ENCODE measurements at regions not wholly inside any gene's neighbourhood (a gene's known extent, or its start where the extent isn't known, plus 50 kb on each side); places are given as distances from the start of the nearest gene placed in this dataset.

DNA sequence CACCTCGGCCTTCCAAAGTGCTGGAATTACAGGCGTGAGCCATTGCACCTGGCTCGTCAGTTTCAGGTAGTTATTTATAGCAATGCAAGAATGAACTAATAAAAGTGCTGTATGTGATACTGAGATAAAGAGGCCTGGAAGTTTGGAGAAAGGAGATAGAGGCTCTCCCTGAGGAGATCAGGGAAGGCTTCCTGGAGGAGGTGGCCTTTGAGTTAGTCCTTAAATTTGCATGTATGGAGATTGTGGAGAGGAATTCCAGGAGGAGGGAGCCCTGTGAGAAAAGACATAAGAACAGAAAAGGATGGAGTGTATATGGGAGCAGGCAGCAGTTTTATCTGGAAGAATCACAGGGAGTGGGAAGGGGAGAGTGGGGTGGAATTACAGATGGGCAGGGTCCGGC lies 276.6 kb upstream of the EEF2KMT start:
- no peak for DNase-seq (ENCODE audit: low spot score)
- in situ Hi-C loops (cut with HindIII; ENCODE audit: low sequenced_read_pairs) = no loop called here

DNA sequence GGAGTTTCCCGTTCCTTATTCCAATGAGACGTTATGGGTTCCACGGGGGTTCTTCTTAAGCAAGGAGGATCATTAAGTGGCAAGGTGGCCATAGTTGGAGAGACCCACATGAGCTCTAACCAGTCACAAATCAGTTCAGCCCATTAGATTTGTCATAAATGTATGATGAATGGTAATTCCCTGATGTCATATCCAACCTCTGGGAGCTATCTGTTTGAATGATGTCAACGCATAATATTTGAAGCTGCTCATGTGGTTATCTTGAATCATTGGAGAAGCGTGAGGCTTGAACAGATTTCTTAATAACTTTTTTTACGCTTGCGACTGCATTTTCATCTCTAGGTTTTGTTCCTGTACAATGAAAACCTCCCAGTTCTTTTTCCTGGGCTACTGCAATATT lies 270.4 kb upstream of the EEF2KMT start:
- in situ Hi-C loops (cut with HindIII; ENCODE audit: low sequenced_read_pairs) = no loop called here
- DNase-seq (ENCODE audit: low spot score) = no peak

GRCh38 chr16:5366126-5366525 lies 268.5 kb upstream of the EEF2KMT start:
- DNase-seq (ENCODE audit: low spot score) = no peak
- in situ Hi-C loops (cut with HindIII; ENCODE audit: low sequenced_read_pairs) = no loop called here

GRCh38 chr16:5364186-5364585 lies 266.6 kb upstream of the EEF2KMT start:
- in situ Hi-C loops (cut with HindIII; ENCODE audit: low sequenced_read_pairs) = no loop called here
- DNase-seq (ENCODE audit: low spot score) = no peak

- in situ Hi-C loops (cut with HindIII; ENCODE audit: low sequenced_read_pairs) = no loop called here
- no peak for DNase-seq (ENCODE audit: low spot score)
These were observed 263.7 kb upstream of the EEF2KMT start for GRCh38 chr16:5361322-5361721.

DNA sequence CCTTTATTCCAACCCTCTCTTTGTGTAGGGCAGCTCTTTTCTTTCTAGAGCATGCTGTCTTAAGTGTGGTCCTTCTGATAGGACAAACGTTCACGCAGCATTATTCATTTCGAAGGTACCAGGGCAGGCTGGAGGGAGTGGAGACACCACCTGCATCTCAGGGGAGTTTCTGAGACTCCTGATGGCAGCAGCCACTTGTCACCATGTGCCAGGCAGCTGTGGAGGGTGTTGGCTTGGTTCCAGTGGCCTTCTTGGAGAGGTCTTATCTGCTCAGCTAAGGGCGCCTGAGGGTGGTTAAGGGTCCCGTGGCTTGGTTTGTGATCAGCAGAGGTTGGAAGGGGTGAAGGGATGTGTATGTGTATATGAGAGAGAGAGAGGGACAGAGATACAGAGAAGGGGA lies 257.1 kb upstream of the EEF2KMT start:
- DNase-seq (ENCODE audit: low spot score) = no peak
- in situ Hi-C loops (cut with HindIII; ENCODE audit: low sequenced_read_pairs) = no loop called here

GRCh38 chr16:5349670-5350517 lies 252.3 kb upstream of the EEF2KMT start:
- in situ Hi-C loops (cut with HindIII; ENCODE audit: low sequenced_read_pairs) = no loop called here
- no peak for DNase-seq (ENCODE audit: low spot score)

GRCh38 chr16:5349101-5349500 lies 251.5 kb upstream of the EEF2KMT start:
- DNase-seq (ENCODE audit: low spot score) = no peak
- in situ Hi-C loops (cut with HindIII; ENCODE audit: low sequenced_read_pairs) = no loop called here

DNA sequence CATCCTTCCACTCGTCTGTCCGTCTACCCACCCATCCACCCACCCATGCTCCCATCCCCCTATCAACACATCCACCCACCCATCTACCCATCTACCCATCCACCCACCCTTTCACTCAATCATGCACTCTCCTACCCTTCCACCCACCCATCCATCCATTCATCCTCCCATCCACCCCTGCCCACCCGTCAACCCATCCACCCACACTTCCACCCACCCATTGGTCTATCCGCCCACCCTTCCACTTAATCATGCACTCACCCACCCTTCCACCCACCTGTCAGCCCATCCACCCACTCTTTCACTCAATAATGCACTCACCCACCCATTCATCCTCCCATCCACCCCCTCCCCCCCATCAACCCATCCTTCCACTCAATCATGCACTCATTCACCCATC lies 250.0 kb upstream of the EEF2KMT start:
- no peak for DNase-seq (ENCODE audit: low spot score)
- in situ Hi-C loops (cut with HindIII; ENCODE audit: low sequenced_read_pairs) = no loop called here

DNA sequence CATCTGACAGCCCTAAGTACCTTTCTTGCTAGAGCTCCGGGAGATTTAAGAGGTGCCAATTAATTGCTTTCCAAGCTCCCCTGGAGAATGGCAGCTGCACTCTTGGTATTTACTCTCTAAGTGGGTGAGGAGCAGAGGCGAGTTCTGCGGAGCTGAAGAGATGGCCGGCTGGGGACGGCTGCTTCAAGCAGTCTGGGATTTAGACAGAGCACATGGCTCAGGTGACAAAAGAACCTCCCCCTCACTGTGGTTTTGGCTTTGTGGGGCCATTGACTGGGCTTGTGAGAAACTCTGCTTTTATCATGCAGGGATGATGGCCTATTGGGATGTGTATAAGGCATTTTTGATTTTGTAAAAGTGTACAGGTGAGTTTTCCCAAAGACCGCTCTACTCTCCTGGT lies 239.3 kb upstream of the EEF2KMT start:
- in situ Hi-C loops (cut with HindIII; ENCODE audit: low sequenced_read_pairs) = no loop called here
- DNase-seq (ENCODE audit: low spot score) = no peak

- no peak for DNase-seq (ENCODE audit: low spot score)
- in situ Hi-C loops (cut with HindIII; ENCODE audit: low sequenced_read_pairs) = no loop called here
These were observed 236.4 kb upstream of the EEF2KMT start for GRCh38 chr16:5333991-5334390.

DNA sequence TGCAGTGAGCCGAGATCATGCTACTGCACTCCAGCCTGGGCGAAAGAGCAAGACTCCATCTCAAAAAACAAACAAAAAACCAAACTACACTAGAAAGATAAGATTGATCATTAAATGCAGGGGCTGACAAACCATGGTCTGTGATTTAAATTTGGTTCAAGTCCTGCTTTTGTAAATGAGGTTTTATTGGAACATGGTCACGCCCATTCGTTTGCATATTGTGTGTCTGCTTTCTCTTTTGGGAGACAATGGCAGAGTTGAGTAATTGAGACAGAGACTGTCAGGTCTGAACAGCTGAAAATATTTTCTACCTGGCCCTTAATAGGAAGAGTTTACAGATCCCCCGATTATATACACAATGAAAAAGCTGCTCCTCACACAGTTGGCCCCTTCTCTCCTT lies 235.5 kb upstream of the EEF2KMT start:
- DNase-seq (ENCODE audit: low spot score) = no peak
- in situ Hi-C loops (cut with HindIII; ENCODE audit: low sequenced_read_pairs) = no loop called here

DNA sequence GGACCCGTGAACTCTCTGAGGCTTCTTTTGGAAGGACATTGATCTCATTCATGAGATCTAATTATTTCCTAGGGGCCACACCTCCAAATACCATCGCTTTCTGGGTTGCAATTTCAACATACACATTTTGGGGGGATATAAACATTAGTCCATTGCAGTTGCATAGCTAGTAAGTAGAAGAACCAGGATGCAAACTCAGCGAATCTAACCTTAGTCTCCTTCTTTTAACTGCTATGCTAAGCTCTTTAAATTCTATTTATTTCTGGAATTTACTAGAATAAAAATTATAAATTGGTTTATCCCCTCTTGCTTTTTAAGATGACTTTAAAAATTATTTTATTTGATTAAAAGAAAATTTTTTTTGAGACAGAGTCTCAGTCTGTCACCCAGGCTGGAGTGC lies 232.5 kb upstream of the EEF2KMT start:
- no peak for DNase-seq (ENCODE audit: low spot score)
- in situ Hi-C loops (cut with HindIII; ENCODE audit: low sequenced_read_pairs) = no loop called here

DNA sequence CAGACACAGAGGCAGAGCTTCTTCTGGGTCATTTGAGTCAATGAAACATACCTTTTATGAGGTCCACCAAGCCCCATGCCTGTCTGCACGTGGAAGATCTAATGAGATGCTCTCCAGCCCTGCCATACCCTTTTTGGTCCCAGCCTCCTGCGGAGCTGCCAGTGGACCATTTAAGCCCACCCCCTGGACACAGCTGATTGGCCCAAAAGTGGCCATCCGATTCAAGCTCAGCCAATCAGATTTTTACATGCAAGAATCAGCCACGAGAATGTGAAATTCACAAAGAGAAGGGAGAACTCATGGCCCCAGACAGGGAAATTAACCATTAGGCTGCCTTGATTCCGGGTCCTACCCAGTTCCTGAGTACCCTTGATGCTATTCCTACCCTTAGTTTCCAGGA lies 231.0 kb upstream of the EEF2KMT start:
- DNase-seq (ENCODE audit: low spot score) = no peak
- in situ Hi-C loops (cut with HindIII; ENCODE audit: low sequenced_read_pairs) = no loop called here

DNA sequence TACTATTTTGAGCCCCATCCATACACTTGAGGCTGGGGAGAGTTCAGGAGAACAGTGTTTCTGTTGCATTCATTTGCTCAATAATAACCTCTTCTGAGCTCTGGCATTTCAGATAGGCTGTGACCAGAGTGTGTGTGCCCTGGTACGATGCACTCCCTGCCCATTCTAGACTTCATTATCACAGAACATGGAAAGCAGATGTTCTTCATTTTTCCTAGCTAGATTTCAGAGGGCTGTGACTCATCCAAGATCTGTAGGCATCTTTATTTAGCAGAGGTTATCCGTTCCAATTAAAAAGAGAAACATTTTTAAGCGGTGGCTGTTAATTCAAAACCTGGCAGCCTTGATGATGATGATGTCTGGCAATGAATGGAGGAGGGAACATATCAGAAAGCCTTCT lies 228.8 kb upstream of the EEF2KMT start:
- no peak for DNase-seq (ENCODE audit: low spot score)
- in situ Hi-C loops (cut with HindIII; ENCODE audit: low sequenced_read_pairs) = no loop called here

GRCh38 chr16:5325932-5326331 lies 228.3 kb upstream of the EEF2KMT start:
- in situ Hi-C loops (cut with HindIII; ENCODE audit: low sequenced_read_pairs) = no loop called here
- no peak for DNase-seq (ENCODE audit: low spot score)

- in situ Hi-C loops (cut with HindIII; ENCODE audit: low sequenced_read_pairs) = no loop called here
- DNase-seq (ENCODE audit: low spot score) = no peak
These were observed 225.9 kb upstream of the EEF2KMT start for GRCh38 chr16:5323284-5324141.

GRCh38 chr16:5321930-5322329 lies 224.3 kb upstream of the EEF2KMT start:
- in situ Hi-C loops (cut with HindIII; ENCODE audit: low sequenced_read_pairs) = no loop called here
- DNase-seq (ENCODE audit: low spot score) = no peak

- no peak for DNase-seq (ENCODE audit: low spot score)
- in situ Hi-C loops (cut with HindIII; ENCODE audit: low sequenced_read_pairs) = no loop called here
These were observed 222.2 kb upstream of the EEF2KMT start for GRCh38 chr16:5319799-5320198.

DNA sequence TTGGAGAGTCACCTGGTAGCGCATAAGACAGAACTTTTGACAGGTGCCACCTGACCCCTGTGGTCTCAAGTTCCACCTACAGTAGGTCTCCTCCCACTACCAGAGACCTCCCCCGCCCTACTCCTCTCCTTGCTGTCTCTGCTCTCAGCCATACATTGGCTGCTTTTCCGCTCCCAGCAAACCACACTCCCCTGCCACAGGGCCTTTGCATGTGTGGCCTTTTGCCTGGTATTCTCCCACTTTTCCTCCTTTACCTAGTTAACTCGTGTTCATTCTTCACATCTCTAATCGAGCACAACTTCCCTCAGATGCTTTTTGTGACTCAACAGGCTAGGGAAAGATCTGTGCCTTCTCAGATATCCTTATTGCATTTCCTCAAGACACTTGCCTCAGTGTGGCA lies 218.3 kb upstream of the EEF2KMT start:
- DNase-seq (ENCODE audit: low spot score) = no peak
- in situ Hi-C loops (cut with HindIII; ENCODE audit: low sequenced_read_pairs) = no loop called here

DNA sequence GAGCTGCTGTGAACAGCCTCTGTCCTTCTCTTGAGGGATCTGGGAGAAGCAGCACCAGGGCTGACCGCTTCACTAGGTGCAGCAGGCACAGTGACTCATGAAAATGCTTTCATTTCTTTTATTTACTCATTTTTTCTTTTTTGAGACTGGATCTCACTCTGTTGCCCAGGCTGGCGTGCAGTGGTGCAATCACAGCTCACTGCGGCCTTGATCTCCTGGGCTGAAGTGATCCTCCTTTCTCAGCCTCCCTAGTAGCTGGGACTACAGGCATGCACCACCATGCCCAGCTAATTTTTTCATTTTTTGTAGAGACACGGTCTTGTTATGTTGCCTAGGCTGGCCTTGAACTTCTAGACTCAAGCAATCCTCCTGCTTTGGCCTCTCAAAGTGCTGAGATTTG lies 216.8 kb upstream of the EEF2KMT start:
- in situ Hi-C loops (cut with HindIII; ENCODE audit: low sequenced_read_pairs) = no loop called here
- no peak for DNase-seq (ENCODE audit: low spot score)

Measured in G401 (cell line).